HG02884 (cell line): ENCODE measurements at regions not wholly inside any gene's neighbourhood (a gene's known extent, or its start where the extent isn't known, plus 50 kb on each side); places are given as distances from the start of the nearest gene placed in this dataset.

Source experiments
- ATAC-seq: cut with Tn5 transposase; IDR thresholded peaks from one replicate; pipeline ENCODE4 v1.9.1; 2021; ENCODE audit warnings: mild to moderate bottlenecking, moderate library complexity; ENCODE audit not compliant: unreplicated experiment

DNA sequence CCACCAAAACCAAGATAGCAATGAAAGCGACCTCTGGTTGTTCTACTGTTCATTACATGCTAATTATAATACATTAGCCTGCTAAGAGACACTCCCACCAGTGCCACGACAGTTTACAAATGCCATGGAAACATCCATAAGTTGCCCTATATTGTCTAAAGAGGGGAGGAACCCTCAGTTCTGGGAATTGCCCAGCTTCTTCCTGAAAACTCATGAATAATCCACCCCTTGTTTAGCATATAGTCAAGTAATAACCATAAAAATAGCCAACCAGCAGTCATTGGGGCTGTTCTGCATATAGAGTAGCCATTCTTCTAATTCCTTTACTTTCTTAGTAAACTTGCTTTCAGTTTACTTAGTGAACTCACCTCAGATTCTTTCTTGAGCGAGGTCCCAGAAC lies 189.8 kb upstream of the SOX11 start:
- no peak for ATAC-seq

DNA sequence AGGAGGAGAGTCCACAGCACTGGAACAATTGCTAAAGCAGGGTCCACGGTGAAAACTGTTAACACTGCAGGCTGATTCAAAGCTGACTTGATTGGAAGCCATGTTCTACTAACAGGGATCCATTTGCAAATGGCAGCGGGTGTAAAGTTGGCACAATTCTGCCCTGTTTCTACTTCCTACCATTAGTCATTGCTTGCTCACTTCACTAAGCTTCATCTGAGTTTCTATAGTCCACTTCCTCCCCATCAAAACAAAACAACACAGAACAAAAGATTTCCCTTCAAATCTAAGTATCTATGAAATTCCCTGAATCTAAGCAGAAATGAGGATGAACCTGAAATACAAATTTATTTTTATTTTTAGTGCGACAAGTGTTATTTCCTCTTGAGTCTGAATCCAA lies 187.4 kb upstream of the SOX11 start:
- ATAC-seq, result no peak

DNA sequence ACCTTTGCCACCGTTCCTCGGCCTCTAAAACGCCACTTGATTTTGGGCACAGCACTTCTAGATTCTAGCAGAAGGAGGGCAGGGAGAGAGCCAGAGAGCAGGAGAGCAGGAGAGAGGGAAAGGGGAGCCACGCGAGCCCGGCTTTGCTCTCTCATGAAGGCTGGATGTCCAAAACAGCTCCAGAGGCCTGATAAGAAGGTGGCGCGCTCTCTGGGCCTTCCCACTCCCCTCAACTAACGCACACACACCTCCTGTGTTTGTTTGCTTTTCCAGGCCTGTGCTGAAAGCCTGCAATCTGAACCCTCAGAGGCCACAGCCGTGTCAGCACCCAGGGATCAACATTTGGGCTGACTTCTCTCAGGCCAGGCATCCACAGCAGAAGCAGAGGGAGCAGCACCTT lies 184.8 kb upstream of the SOX11 start:
- ATAC-seq, result no peak

DNA sequence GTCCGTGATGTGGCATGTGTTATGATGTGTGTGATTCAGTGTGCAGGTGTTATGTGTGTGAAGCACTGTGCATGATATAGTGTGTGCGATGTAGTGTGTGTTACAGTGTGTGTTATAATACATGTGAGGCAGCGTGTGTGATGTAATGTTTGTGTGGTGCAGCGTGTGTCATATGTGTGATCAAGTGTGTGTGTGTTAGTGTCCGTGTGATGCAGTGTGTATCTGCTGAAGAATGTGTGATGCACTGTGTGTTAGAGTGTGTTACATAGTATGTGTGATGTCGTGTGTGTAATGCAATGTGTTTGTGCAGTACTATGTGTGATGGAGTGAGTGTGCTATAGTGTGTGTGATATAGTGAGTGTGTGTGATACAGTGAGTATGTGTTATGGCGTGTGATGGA lies 182.8 kb upstream of the SOX11 start:
- ATAC-seq, result no peak

DNA sequence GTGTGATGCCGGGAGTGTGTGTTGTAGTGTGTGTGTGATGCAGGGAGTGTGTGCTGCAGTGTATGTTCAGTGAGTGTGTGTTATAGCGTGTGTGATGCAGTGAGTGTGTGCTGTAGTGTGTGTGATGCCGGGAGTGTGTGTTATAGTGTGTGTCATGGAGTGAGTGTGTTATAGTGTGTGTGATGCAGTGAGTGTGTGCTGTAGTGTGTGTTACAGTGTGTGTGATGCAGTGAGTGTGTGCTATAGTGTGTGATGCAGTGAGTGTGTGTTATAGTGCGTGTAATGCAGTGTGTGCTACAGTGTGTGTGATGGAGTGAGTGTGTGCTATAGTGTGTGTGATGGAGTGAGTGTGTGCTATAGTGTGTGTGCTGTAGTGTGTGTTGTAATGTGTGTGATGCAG lies 182.1 kb upstream of the SOX11 start:
- no peak for ATAC-seq

DNA sequence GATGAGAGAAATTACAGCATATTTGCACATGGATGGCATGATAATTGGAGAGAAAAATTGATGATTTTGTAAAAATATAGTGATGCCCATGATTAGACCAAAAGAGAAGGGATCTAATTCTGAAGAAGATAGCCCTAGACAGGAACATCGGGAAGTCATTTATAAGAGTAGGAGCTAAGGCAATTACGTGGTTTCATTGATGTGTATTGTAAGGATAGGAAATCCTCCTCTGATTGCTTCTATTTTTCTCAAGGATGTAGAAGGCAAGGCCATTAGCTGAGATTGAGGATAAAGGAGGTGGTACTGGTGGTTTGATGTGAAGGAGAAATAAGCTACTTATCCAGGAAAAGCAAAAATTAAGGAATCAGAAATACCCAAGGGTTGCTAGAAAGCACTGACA lies 176.5 kb upstream of the SOX11 start:
- no peak for ATAC-seq

DNA sequence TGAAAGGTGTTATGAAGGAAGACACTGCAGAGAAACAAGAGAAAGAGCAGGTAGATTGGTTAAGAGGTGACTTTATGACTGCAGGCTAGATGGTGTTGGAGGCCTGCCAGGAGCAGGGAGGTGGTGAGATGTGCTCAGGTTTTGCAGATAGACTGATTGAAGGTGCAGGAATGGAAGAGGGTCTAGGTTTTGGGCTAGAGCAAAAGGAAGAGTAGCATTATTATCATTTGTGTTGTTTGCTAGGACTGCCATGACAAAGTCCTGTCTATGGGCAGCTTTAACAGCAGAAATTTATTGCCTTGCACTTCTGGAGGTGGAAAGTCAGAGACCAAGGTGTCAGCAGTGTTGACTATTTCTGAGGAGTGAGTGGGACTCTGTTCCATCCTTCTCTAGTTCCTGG lies 172.9 kb upstream of the SOX11 start:
- no peak for ATAC-seq

DNA sequence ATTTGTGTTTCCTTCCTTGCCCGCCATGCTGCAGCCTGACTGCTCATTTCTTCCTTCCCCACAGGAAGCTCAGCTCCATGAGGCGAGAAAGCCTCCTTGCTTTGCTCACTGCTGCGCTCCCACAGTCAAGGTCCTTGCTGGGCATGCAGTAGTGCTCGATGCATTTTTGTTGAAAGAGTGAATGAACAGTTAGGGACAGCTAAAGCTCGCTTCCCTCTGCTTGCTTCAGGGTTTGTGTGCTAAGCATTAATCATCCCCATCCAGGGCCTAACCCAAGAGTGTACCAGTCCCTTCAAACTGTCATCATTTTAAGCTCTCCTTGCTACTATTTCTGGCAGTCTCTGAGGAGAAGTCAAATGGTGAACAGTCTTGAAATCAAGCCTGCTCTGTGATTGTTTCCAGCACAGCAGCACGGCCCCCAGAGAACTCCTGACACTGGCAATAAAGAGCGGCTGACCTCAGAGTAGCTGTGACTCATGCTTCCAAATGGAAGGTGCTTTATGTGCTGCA lies 171.7 kb upstream of the SOX11 start:
- no peak for ATAC-seq

DNA sequence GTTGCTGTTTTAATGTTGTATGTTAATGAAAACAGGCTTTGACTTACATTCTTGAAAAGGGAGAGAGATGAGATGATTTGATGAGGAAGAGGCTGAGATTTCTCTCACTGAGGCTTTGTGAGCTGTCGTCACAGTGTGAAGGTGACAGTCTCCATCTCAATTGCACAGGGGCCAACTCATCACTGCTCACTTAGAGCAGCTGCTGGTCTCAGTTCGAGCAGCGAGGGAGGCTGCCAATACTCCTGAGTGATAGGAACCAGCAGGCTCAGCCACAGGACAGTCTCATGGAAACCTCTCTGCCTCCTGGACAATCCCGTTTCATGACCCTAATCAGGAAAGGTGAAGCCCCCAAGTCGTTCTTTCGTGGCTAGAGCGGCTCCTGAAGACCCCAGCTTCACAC lies 170.7 kb upstream of the SOX11 start:
- ATAC-seq, result no peak

DNA sequence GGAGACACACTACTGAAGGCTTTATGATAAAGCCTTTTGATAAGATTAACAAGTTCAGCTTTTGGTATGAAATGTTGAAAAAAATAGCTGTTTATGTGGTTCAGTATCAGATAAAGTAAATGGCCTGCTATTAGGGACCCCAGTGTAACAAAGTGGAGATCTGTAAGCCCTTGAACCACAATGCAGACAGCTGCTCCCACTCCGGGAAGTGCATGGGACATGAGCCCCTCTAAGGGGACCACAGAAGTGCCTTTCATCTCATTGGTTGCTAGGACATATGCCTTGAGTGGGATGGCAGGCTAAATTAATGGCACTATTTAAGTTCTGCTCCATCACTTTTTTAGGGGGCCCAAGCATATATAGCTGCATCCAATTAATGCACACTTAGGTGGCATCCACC lies 167.6 kb upstream of the SOX11 start:
- no peak for ATAC-seq

DNA sequence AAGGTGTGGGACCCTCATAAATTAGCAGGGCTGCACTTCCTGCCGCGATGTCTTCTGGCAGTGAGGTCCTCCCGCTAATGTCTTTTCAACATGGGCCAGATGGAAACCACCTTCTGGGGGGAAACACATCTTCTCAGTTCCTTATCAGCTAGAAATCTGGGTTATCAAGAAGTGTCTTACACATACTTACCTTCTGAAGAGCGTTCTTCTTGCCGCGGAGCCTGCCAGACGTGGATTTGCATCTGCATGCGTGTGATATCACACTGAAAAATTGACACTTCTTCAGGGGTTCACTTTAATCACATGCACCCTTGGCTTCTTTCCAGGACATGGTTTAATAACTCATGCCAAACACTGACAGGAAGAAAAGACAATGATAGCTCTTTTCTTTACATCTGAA lies 163.5 kb upstream of the SOX11 start:
- no peak for ATAC-seq

DNA sequence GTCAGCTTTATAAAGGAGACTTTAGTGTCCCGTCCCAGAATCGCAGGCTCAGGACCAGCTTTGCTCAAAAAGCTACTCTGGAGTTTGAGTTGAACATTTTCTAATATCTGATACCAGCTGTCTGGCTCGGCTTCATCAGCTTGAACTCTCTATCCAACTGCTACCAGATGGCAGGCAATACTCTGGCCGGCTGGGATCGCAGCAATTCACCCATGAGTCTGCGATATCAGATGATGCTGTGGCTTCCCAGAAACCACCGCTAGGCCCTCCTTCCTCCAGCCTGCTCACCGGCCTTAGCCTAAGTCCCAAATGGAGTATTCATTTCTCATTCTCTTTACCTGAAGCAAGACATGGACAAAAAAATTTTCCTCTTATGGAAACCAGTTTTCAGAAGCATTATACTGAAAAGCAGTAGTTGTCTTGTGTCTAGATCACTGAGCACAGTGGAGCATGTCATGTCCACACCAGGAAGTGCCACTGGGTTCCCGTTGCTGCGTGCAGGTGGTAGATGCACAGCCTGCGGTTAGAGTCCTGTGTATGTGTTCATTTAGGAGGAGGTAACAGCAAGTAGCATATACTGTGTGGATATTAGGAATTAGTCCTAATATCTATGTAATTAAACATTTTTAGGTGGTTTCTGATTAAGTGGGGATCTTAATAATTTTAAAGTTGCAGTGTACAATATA lies 162.0 kb upstream of the SOX11 start:
- no peak for ATAC-seq

DNA sequence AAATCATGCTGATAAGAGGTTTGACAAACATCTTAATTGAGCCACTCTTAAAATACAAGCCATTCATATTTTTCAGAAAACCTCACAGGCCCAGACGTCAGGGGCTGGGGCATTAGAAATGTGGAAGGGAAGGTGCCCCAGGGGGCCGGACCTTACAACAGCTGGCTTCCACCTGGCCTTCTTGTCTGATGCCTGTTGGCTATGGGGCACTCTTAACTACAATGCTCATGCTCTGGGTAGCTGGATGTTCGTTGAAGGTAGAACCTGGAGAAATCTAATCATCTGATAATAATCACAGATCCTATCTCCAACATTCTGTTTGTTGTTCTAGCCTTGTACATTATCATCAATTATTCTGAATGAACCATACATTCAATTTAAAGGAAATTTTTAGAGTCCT lies 156.9 kb upstream of the SOX11 start:
- no peak for ATAC-seq

DNA sequence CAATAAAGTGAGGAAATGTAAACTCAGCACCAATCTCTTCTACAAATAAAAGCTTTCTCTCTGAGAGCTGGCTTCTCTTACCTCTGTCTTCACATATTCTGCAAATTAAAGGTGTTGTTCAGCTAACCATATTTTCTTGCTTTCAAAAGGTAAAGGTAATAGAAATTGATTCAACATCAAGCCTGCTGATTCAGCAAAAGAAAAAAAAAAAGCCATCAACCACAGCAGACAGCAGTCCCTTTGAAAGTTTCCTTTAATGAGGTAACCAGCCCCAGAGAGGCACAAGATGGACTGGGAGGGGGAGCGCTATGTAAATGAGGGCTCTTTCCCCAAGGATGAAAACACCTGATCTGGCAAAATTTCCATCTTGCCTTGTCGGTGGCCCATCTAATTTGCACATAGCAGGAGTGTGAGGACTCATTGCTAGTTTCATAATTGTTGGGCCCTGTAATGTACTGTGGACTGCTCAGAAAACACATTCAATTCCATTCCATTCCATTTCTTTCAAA lies 154.9 kb upstream of the SOX11 start:
- ATAC-seq, result no peak

DNA sequence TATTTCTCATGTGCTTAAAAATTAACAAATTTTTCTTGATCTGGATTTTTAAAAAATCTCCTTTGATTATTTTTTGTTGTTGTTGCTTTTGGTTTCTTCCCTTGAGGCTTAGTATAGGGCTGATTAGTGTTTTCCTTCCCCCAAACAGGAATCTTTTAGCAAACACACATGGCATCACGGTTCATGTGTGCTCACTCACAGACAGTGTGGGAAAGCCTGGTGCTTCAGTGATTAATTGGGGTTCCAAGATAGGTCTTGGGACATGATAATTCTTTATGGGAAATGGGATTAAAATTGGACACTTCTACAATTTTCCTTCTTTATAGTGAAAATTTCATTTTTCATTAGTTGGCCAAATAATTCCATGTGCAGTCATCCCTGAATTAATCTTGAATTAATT lies 153.9 kb upstream of the SOX11 start:
- no peak for ATAC-seq

DNA sequence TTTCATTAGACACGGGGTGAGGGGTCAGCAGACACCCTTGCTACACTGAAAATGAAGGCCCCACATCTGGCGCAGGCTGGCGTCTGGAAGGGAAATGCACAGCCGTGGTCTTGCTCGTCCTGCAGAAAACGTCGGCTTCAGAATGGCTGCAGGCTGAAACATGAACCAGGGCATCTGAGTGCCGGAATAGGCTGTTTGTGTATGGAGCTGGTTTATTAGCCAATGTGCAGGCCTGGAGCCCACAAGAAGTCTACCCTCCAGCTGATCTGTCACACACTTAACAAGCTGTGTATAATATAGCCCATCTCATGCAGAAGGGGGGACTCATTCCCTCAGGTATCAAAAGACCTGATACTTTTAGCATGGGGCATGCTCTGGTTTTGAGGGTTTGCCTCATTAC lies 153.4 kb upstream of the SOX11 start:
- ATAC-seq, result no peak

DNA sequence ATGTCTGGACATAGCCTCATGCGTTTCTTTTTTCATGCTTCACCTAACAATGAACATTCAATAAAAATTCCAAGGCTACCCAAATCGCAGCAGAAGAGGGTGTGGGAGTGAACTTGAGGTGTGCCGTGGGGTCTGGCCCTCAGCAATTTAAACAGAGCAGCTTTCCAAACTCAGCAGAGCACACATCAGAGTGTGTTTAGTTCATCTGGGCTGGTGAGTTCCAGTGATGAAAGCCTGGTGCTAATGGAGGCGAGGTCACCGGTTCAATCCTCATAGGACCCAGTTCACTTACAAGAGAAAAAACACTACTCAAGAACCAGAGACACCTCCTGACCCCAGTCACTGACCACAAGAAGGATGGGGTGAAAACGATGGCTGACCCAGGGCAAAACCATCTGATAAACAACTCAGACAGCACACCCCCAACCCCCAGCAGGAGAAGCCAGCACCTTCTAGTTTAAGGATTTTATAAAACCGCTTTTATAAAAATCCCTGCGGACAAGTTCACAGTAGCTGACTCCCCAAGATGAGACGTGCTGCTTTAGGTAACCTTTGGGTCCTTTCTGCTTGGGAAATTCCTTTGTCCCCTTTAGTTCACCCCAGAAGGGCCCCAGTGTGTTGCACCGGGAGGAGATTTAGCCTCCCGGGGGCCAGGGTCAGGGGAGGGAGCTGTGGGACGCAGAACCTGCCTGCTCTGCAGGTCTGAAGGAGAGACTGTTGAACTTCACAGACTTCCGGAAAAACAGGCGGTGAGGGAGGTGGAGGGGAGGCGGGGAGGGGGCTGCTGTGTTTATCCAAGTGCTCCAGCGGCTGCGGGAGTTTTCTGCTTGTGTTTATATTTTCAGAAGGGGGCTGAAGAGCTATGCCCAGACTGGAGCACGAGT lies 152.7 kb upstream of the SOX11 start:
- ATAC-seq, result no peak

DNA sequence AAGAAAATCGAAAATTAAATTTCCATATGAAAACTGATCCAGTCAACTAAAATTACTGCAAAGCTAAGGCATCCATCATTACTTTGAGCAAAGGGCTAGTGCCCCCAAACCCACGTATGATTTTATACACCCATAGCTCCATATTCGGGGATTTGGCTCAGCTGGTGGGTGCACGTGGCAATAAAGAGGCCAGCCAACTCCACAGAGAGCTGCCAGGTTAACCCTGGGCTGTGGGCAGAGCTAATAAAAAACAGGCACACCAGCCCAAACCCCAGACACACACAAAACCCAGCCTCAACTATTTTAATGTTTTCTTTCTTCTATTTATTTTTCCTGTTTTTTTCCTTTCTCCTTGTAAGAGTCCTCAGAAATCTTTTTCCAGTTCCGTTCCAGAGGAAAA lies 151.3 kb upstream of the SOX11 start:
- no peak for ATAC-seq

DNA sequence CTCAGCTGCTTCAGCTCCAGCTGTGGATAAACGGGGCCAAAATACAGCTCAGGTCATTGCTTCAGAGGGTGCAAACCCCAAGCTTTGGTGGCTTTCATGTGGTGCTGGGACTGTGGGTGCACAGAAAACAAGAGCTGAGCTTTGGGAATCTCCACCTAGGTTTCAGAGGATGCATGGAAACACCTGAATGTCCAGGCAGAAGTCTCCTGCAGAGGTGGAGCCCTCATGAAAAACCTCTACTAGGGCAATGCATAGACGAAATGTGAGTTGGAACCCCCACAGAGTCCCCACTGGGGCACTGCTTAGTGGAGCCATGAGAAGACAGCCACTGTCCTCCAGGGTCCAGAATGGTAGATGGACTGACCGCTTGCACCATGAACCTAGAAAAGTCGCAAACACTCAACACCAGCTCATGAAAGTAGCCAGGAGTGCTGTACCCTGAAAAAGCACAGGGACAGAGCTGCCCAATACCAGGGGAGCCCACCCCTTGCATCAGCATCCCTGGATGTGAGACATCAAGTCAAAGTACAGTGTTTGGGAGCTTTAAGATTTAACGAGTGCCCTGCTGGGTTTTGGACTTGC lies 147.9 kb upstream of the SOX11 start:
- no peak for ATAC-seq

DNA sequence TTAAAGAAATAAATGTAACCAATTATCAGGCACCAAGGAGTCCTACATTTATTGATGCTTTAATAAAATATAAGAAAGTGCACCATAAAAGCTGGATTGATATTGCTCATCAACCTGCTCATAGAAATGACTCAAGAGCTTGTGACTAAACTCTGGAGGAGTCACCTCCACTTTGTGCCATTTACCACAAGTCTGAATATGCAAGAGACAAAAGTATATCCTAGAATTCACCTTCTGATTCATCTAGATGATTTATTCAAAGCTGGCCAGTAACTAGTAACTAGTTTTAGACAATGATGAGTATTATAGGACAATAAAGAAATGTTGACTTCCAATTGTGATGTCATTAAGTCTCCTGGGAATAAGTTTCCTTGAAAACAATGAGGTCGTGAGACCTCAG lies 146.0 kb upstream of the SOX11 start:
- no peak for ATAC-seq

DNA sequence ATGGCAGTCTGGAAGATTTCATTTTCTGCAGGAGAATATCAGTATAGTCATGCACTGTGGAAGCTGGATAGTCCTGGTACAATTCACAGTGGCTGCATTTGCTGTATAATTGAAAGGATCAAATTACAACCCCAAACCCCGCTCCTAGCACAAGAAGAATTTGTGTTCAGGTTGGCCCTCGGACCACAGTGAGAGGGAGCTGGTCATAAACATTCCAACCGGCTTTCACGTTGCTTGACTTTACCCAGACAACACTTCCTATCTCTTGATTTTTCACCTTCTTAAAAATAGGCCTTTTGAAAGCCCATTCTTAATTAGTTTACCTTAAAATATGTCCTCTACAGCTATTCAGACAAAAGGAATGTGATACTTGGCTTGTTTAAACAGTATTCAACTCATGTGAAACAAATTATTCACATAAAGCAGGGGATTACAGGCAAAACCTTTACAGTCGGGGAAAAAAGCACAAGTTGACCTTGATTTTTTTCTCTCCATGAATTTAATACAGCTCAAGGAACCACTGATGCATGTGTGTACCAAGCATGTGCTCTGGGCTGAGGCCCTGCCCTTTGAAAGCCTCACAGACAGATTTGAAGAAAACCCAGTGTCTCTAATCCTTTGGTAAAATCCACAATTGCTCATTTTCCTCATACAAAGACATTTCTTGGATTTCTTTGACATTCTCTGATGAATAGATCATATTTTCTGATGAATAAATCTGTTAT lies 143.0 kb upstream of the SOX11 start:
- no peak for ATAC-seq
